Calu3 (cell line): ENCODE measurements at regions not wholly inside any gene's neighbourhood (a gene's known extent, or its start where the extent isn't known, plus 50 kb on each side); places are given as distances from the start of the nearest gene placed in this dataset.

Experiments
- BruUV-seq: library from RNA; stranded (reverse); fragments of 400-500 nt; replicated peaks from 2 replicates; lab custom pipeline; 2021; lab: Mats Ljungman, UMichigan
- CTCF ChIA-PET: fragments of 300-600 bp; sonication (Branson Sonifier 250); formaldehyde crosslinking; loops from one replicate; lab custom pipeline; 2022; ENCODE audit warnings: antibody characterized with exemption; lab: Charles Lee
- DNase-seq: peaks from one replicate; pipeline ENCODE4 v3.0.0; 2022
- H3K27ac Mint-ChIP-seq: one replicate; pipeline ENCODE4 v1.8.0; 2022; ENCODE audit warnings: mixed read lengths; ENCODE audit not compliant: unreplicated experiment
- H3K27me3 Mint-ChIP-seq: one replicate; pipeline ENCODE4 v1.8.0; 2022; ENCODE audit warnings: mixed read lengths; ENCODE audit not compliant: unreplicated experiment
- H3K36me3 Mint-ChIP-seq: one replicate; pipeline ENCODE4 v1.8.0; 2022; ENCODE audit warnings: mild to moderate bottlenecking, moderate library complexity, mixed read lengths; ENCODE audit not compliant: insufficient read depth, unreplicated experiment
- H3K4me1 Mint-ChIP-seq: one replicate; pipeline ENCODE4 v1.8.0; 2022; ENCODE audit warnings: mild to moderate bottlenecking, low read depth, mixed read lengths; ENCODE audit not compliant: unreplicated experiment
- H3K4me3 Mint-ChIP-seq: one replicate; pipeline ENCODE4 v1.8.0; 2022; ENCODE audit warnings: mild to moderate bottlenecking, low read depth, moderate library complexity, mixed read lengths; ENCODE audit not compliant: unreplicated experiment
- H3K9me3 Mint-ChIP-seq: one replicate; pipeline ENCODE4 v1.8.0; 2022; ENCODE audit warnings: low read depth, mixed read lengths; ENCODE audit not compliant: unreplicated experiment
- intact Hi-C: fragments of 100-400 bp; cut with micrococcal nuclease; formaldehyde crosslinking; loops from one replicate; pipeline ENCODE4 v1.10.0; 2022; ENCODE audit not compliant: unreplicated experiment
- TF ChIP-seq, protein P1 (sequence below): fragments of 200-600 bp; IDR thresholded peaks from one replicate; pipeline ENCODE4 v1.8.0; 2022; ENCODE audit warnings: antibody characterized with exemption; ENCODE audit not compliant: unreplicated experiment

DNA sequence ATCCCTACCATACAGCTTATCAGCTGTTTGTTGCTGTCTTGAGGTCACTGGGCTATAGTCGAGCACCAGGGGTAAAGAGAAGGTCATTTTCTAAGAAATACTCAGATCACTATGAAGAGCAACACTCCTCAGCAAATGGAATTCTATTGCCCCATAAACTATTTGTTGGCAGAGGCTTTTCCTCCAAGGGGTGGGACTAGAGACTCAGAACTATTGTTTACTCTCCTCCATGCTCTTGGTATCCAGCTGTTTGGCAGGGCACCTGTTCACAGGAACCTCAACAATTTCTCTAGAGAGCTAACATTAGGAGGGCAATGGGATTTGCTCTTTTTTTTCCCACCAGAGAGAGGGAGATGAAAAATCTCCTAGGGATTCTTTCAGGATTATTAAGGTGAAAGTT, 249.1 kb upstream of the SPRED2 start:
- no TSS peak for BruUV-seq
- H3K27ac Mint-ChIP-seq, result no peak overlapping the region
- no peaks in the 10 kb centered on the region for H3K9me3 Mint-ChIP-seq
- H3K4me3 Mint-ChIP-seq, result no peak overlapping the region
- H3K4me1 Mint-ChIP-seq, result no peaks in the 10 kb centered on the region
- TF ChIP-seq, protein P1, sequence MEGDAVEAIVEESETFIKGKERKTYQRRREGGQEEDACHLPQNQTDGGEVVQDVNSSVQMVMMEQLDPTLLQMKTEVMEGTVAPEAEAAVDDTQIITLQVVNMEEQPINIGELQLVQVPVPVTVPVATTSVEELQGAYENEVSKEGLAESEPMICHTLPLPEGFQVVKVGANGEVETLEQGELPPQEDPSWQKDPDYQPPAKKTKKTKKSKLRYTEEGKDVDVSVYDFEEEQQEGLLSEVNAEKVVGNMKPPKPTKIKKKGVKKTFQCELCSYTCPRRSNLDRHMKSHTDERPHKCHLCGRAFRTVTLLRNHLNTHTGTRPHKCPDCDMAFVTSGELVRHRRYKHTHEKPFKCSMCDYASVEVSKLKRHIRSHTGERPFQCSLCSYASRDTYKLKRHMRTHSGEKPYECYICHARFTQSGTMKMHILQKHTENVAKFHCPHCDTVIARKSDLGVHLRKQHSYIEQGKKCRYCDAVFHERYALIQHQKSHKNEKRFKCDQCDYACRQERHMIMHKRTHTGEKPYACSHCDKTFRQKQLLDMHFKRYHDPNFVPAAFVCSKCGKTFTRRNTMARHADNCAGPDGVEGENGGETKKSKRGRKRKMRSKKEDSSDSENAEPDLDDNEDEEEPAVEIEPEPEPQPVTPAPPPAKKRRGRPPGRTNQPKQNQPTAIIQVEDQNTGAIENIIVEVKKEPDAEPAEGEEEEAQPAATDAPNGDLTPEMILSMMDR, result no peak
- DNase-seq, result no peak
- H3K36me3 Mint-ChIP-seq, result no peaks in the 10 kb centered on the region
- intact Hi-C loops, result no loop called here
- CTCF ChIA-PET, result no interaction called here
- H3K27me3 Mint-ChIP-seq, result no peaks in the 10 kb centered on the region

DNA sequence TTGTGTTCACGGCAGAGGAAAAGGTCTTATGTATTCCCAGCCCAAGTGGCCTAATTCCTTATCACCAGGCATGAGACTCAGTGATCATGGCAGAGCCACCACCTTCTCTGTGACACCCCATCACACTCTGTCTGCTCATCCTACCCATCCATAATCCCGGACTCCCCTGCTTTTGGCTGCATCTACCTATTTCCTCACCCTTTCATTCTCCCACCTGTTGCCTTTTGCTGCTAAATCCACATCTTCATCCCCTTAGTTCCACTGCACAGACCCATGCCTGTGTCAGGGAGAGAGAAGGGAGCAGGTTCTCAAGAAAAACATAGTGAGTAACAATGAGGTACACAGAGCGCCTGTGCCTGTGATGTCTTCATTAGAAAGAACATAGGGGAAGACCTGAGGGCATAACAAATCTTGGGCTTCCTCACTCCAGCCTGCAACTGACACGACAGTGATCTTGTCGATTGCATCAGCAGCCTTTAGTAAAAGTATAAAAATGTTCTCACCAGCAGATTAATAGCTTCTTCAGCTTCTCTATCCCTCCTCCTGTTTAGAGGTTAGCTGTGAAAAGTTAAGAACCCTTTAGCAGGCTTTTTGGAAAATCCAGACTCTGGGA, 246.5 kb upstream of the SPRED2 start:
- peaks cover 2% of the 10 kb centered on the region for H3K9me3 Mint-ChIP-seq
- H3K4me3 Mint-ChIP-seq, result no peak overlapping the region
- no peaks in the 10 kb centered on the region for H3K4me1 Mint-ChIP-seq
- CTCF ChIA-PET, result no interaction called here
- no peak for DNase-seq
- no peaks in the 10 kb centered on the region for H3K27me3 Mint-ChIP-seq
- intact Hi-C loops, result no loop called here
- H3K36me3 Mint-ChIP-seq, result no peaks in the 10 kb centered on the region
- TF ChIP-seq, protein P1, result no peak
- no peak overlapping the region for H3K27ac Mint-ChIP-seq
- BruUV-seq, result no TSS peak

DNA sequence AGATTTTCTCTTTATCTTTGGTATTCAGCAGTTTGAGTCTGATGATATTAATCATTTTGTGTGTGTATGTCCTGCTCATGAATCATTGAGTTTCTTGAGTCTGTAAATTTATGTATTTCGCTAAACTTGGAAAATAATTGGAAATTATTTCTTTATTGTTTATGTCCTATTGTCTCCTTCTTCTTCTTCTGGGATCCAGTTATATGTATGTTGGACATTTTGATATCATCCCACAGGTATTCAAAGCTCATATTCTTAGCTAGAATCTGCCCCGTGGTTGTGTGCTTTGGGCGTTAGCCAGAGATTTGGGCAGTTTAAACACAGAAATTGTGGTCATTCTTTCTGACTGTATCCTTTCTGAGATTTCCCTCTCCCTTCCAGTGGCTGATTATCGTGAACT, 243.0 kb upstream of the SPRED2 start:
- H3K4me1 Mint-ChIP-seq, result no peaks in the 10 kb centered on the region
- H3K27ac Mint-ChIP-seq, result no peak overlapping the region
- BruUV-seq, result no TSS peak
- no peak for DNase-seq
- H3K4me3 Mint-ChIP-seq, result no peak overlapping the region
- H3K36me3 Mint-ChIP-seq, result no peaks in the 10 kb centered on the region
- TF ChIP-seq, protein P1, result no peak
- intact Hi-C loops, result no loop called here
- peaks cover 2% of the 10 kb centered on the region for H3K9me3 Mint-ChIP-seq
- H3K27me3 Mint-ChIP-seq, result peaks cover 13% of the 10 kb centered on the region
- CTCF ChIA-PET, result no interaction called here

DNA sequence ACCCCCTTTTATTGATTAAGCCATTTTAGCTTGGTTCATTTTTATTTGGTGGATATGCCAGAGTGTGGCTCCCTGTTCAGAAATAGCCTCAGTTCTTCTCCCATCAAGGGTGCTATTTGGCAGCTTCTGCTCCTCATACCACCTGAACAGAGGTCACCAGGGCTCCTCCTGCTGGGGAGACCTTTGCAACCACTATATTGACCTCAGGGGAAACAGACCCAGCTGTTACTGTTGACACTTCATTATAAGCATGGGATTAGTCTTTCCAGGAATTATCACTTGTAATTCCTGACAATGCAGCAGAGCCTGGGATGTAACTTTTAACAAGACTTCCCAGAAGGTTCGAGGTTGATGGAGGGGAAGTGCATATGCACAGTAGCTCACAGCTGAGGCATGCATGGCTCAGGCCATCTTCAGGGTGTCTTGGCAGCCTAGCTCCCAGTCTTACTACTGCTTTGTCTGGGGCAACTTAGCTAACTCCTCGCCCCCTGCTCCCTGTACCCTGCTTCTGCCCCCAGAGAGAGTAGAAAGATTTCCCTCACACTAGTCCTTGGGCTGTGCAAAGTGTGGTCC, 239.4 kb upstream of the SPRED2 start:
- intact Hi-C loops, result no loop called here
- Mint-ChIP-seq H3K4me3 (no peak overlapping the region), H3K4me1 (no peaks in the 10 kb centered on the region), H3K9me3 (peaks cover 5% of the 10 kb centered on the region), H3K36me3 (no peaks in the 10 kb centered on the region), H3K27me3 (peaks cover 13% of the 10 kb centered on the region), H3K27ac (no peak overlapping the region)
- DNase-seq, result no peak
- TF ChIP-seq, protein P1, result no peak
- CTCF ChIA-PET, result no interaction called here
- no TSS peak for BruUV-seq
